Epithelial cell of esophagus (primary cell): ENCODE measurements at regions not wholly inside any gene's neighbourhood (a gene's known extent, or its start where the extent isn't known, plus 50 kb on each side); places are given as distances from the start of the nearest gene placed in this dataset.
"Not testable (repeated sequence)": the region's sequence is repeated elsewhere in the genome, so short reads cannot be mapped to it uniquely, and the experiment has no call there.

Experiments used
- DNase-seq: peaks from one replicate; pipeline ENCODE4 v3.0.0; 2010; ENCODE audit warnings: low read depth
- H3K4me3 ChIP-seq: 2 replicates; pipeline ENCODE4 v1.5.1; 2011; ENCODE audit warnings: mild to moderate bottlenecking, low read length, control low read depth
- TF ChIP-seq, protein P1 (sequence below): IDR thresholded peaks from 2 replicates; pipeline ENCODE4 v1.5.1; 2011; ENCODE audit warnings: low read depth, mild to moderate bottlenecking, low read length, control low read depth, inconsistent platforms; ENCODE audit not compliant: insufficient read depth; ENCODE audit errors: missing control alignments

DNA sequence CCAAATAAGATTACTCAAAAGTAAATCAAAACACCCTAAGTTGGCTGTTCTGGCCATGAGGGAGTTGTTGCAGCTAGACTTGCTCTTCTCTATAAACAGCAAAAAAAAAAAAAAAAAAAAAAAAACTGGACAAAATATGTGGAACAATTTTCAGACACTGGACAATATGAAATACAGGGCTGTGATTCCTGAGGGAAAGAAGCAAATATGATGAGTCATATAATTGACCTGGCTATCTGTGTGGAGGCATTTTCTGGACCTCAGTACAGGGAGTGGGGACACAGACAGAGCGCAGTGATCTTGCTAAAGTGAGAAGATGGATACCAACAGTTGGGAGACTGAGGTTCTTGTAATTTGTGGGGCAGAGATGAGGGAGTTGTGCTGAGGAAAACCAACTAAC lies 192.0 kb upstream of the HAND2 start:
- DNase-seq, result no peak
- TF ChIP-seq, protein P1, sequence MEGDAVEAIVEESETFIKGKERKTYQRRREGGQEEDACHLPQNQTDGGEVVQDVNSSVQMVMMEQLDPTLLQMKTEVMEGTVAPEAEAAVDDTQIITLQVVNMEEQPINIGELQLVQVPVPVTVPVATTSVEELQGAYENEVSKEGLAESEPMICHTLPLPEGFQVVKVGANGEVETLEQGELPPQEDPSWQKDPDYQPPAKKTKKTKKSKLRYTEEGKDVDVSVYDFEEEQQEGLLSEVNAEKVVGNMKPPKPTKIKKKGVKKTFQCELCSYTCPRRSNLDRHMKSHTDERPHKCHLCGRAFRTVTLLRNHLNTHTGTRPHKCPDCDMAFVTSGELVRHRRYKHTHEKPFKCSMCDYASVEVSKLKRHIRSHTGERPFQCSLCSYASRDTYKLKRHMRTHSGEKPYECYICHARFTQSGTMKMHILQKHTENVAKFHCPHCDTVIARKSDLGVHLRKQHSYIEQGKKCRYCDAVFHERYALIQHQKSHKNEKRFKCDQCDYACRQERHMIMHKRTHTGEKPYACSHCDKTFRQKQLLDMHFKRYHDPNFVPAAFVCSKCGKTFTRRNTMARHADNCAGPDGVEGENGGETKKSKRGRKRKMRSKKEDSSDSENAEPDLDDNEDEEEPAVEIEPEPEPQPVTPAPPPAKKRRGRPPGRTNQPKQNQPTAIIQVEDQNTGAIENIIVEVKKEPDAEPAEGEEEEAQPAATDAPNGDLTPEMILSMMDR, result no peak
- no peak overlapping the region for H3K4me3 ChIP-seq

DNA sequence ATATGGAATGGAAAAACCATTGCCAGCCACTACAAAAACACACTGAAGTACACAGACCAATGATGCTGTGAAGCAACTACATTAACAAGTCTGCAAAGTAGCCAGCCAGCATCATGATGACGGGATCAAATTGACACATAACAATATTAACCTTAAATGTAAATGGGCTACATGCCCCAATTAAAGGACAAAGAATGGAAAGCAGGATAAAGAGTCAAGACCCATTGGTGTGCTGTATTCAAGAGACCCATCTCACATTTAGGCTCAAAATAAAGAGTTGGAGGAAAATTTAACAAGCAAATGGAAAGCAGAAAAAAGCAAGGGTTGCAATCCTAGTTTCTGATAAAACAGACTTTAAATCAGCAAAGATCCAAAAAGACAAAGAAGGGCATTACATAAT lies 188.5 kb upstream of the HAND2 start:
- not testable (repeated sequence) for DNase-seq, H3K4me3 ChIP-seq

DNA sequence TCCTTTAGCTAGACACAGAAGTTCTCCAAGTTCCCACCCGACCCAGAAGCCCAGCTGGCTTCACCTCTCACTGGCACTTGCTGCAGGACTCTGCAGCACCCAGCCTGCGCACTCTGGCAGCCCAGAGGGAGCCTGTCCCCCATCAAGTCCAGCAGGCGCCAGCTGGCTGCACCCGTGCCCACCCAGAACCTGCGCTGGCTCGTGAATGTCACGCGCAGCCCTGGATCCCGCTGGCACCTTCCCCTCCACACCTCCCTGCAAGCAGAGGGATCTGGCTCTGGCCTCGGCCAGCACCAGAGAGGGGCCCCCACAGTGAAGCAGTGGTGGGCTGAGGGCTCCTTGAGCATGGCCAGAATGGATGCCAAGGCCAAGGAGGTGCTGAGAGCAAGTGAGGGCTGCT lies 187.6 kb upstream of the HAND2 start:
- no peak overlapping the region for H3K4me3 ChIP-seq
- no peak for DNase-seq
- TF ChIP-seq, protein P1, result no peak

DNA sequence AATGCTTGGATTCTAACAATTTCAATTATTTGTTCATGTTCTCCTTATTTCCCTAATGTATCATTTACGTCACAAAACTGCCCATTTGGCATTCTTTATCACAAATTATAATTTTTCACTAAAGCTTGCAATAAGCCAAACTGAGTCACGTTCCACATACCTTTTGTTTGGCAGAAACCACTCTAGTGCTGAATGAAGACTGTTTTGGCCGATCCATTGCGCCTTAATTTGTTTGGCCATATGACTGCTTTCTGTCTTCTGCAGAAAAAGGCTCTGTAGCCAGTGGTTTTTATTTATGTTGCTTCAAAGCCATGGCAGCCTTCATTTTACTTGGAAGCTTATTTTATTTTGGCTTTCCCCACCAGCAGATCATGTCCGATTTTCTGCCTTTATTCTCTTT lies 184.4 kb upstream of the HAND2 start:
- TF ChIP-seq, protein P1, result no peak
- DNase-seq, result no peak
- H3K4me3 ChIP-seq, result no peak overlapping the region

DNA sequence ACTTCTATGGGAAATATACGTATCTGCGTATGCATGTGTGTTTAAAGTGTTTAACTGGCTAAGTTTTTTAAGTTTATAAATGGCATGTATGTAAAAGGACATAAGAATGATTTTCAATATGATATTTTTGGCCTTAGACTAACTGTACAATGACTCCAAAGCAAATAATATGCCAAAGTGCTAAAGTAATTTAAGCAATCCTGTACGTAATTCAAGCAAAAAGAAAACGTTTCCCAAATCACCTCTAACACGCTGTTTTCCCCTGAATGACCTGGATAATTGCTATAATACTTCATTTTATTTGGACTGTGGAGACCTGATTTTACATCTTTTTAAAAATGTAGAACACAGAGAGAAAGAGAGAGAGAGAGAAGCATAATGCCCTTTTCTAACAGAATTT lies 183.0 kb upstream of the HAND2 start:
- no peak for DNase-seq
- TF ChIP-seq, protein P1, result no peak
- H3K4me3 ChIP-seq, result no peak overlapping the region

DNA sequence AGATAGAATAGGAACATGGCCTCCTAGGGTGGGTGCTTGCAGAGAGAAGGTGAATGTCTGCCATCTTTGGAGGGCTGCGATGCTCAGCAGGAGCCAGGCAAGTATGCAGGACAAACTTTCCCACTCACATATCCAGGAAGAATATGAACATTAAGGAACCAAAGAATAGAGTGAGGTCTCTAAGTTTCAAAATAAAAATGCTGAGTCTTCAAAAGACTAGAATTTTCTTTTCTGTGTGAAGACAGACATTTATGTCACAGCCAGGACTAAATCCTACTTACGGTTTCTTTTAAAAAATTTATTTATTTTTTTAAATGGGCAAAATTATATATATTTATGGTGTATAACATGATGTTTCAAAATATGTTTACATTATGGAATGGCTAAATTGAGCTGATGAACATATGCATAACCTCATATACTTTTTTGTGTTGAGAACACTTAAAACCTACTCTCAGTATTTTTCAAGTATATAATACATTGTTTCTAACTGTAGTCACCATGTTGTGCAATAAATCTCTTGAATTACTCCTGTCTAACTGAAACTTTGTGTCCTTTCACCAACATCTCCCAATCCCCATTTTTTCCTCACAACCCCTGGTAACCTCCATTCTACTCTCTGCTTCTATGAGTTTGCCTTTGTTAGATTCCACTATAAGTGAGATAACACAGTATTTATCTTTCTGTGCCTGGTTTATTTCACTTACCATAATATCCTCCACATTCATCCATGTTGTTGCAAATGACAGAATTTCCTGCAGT lies 177.8 kb upstream of the HAND2 start:
- no peak overlapping the region for H3K4me3 ChIP-seq
- DNase-seq, result no peak
- TF ChIP-seq, protein P1, result no peak

DNA sequence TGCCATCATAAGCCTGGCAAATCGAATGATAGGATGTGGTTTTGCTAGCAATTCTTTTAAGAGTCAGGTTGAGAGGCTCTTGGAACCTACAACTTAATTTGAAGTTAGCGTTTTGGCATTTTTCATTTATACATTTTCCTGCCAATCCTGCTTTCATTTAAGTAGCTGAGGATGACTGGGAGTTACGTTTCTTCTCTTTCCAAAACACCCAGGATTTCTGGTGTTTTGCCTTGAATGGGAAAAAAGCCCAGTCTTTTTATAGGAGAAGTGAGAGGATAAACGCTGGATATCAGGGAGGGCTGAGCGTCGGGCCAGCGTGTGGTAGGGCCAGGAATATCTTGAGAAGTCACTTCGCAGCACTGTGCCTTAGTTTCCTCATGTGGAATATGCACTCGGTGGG lies 174.2 kb upstream of the HAND2 start:
- TF ChIP-seq, protein P1, result no peak
- DNase-seq, result no peak
- H3K4me3 ChIP-seq, result no peak overlapping the region
